ENCODE measurements at regions not wholly inside any gene's neighbourhood (a gene's known extent, or its start where the extent isn't known, plus 50 kb on each side); places are given as distances from the start of the nearest gene placed in this dataset.

- TF ChIP-seq TAF1 (IDR thresholded peaks at IDR 0.05; ENCODE audit: low read depth) (no peak), MAX (IDR thresholded peaks at IDR 0.05) (no peak), CREB1 (IDR thresholded peaks at IDR 0.05; ENCODE audit: low read depth) (no peak), EP300 (IDR thresholded peaks at IDR 0.05; ENCODE audit: borderline replicate concordance) (no peak), EGR1 (IDR thresholded peaks at IDR 0.05) (no peak), TEAD4 (IDR thresholded peaks at IDR 0.05) (no peak), NFIC (IDR thresholded peaks at IDR 0.05) (no peak), RAD21 (IDR thresholded peaks at IDR 0.05; ENCODE audit: low read depth) (no peak), REST (IDR thresholded peaks at IDR 0.05; ENCODE audit: low read depth) (no peak), CEBPB (IDR thresholded peaks at IDR 0.05) (no peak), TCF12 (IDR thresholded peaks at IDR 0.05; ENCODE audit: low read depth) (no peak), ZBTB7A (IDR thresholded peaks at IDR 0.05; ENCODE audit: low read depth) (no peak), FOXM1 (IDR thresholded peaks at IDR 0.05; ENCODE audit: borderline replicate concordance, low read depth) (no peak), YY1 (IDR thresholded peaks at IDR 0.05; ENCODE audit: low read depth) (no peak)
- TF ChIP-seq, protein P1, sequence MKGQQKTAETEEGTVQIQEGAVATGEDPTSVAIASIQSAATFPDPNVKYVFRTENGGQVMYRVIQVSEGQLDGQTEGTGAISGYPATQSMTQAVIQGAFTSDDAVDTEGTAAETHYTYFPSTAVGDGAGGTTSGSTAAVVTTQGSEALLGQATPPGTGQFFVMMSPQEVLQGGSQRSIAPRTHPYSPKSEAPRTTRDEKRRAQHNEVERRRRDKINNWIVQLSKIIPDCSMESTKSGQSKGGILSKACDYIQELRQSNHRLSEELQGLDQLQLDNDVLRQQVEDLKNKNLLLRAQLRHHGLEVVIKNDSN (IDR thresholded peaks at IDR 0.05) = no peak
Measured at GRCh38 chr4:97349468-97350186, 793.6 kb downstream of the STPG2 start.

GRCh38 chr4:97353876-97354275, 789.4 kb downstream of the STPG2 start:
- no peak for TF ChIP-seq MAX (IDR thresholded peaks at IDR 0.05)
- TF ChIP-seq REST (IDR thresholded peaks at IDR 0.05; ENCODE audit: low read depth) = no peak
- TF ChIP-seq ZBTB7A (IDR thresholded peaks at IDR 0.05; ENCODE audit: low read depth) = no peak
- TF ChIP-seq, protein P1 (IDR thresholded peaks at IDR 0.05) = no peak
- TF ChIP-seq FOXM1 (IDR thresholded peaks at IDR 0.05; ENCODE audit: borderline replicate concordance, low read depth) = no peak
- no peak for TF ChIP-seq CREB1 (IDR thresholded peaks at IDR 0.05; ENCODE audit: low read depth)
- TF ChIP-seq NFIC (IDR thresholded peaks at IDR 0.05) = no peak
- TF ChIP-seq TCF12 (IDR thresholded peaks at IDR 0.05; ENCODE audit: low read depth) = no peak
- TF ChIP-seq EGR1 (IDR thresholded peaks at IDR 0.05) = no peak
- TF ChIP-seq RAD21 (IDR thresholded peaks at IDR 0.05; ENCODE audit: low read depth) = no peak
- no peak for TF ChIP-seq TEAD4 (IDR thresholded peaks at IDR 0.05)
- no peak for TF ChIP-seq TAF1 (IDR thresholded peaks at IDR 0.05; ENCODE audit: low read depth)

- TF ChIP-seq ZBTB7A (IDR thresholded peaks at IDR 0.05; ENCODE audit: low read depth) (no peak), EGR1 (IDR thresholded peaks at IDR 0.05) (no peak), YY1 (IDR thresholded peaks at IDR 0.05; ENCODE audit: low read depth) (no peak), CEBPB (IDR thresholded peaks at IDR 0.05) (no peak), TAF1 (IDR thresholded peaks at IDR 0.05; ENCODE audit: low read depth) (no peak), REST (IDR thresholded peaks at IDR 0.05; ENCODE audit: low read depth) (no peak), EP300 (IDR thresholded peaks at IDR 0.05; ENCODE audit: borderline replicate concordance) (no peak), MAX (IDR thresholded peaks at IDR 0.05) (no peak), CREB1 (IDR thresholded peaks at IDR 0.05; ENCODE audit: low read depth) (no peak), RAD21 (IDR thresholded peaks at IDR 0.05; ENCODE audit: low read depth) (no peak), FOXM1 (IDR thresholded peaks at IDR 0.05; ENCODE audit: borderline replicate concordance, low read depth) (no peak), TCF12 (IDR thresholded peaks at IDR 0.05; ENCODE audit: low read depth) (no peak), TEAD4 (IDR thresholded peaks at IDR 0.05) (no peak), NFIC (IDR thresholded peaks at IDR 0.05) (no peak)
- TF ChIP-seq, protein P1 (IDR thresholded peaks at IDR 0.05) = no peak
Measured at GRCh38 chr4:97359826-97360225, 783.5 kb downstream of the STPG2 start.

Measured in Ishikawa (cell line).